Urinary bladder (tissue), 3 donors: ENCODE measurements at regions not wholly inside any gene's neighbourhood (a gene's known extent, or its start where the extent isn't known, plus 50 kb on each side); places are given as distances from the start of the nearest gene placed in this dataset.
"Not testable (repeated sequence)": the region's sequence is repeated elsewhere in the genome, so short reads cannot be mapped to it uniquely, and the experiment has no call there.

ENCODE experiments used
- DNase-seq: peaks from one replicate; pipeline ENCODE4 v3.0.0-alpha.2; 2015; ENCODE audit errors: extremely low spot score
- H3K27ac ChIP-seq: one replicate; pipeline ENCODE4 v1.5.1; 2013; ENCODE audit warnings: low read depth, mild to moderate bottlenecking, moderate library complexity
- H3K36me3 ChIP-seq: one replicate; pipeline ENCODE4 v1.6.1; 2013; ENCODE audit warnings: mild to moderate bottlenecking, moderate library complexity; ENCODE audit not compliant: insufficient read depth
- H3K4me1 ChIP-seq: one replicate; pipeline ENCODE4 v1.6.1; 2013; ENCODE audit warnings: mild to moderate bottlenecking, moderate library complexity; ENCODE audit not compliant: insufficient read depth
- H3K4me3 ChIP-seq: one replicate; pipeline ENCODE4 v1.5.1; 2013; ENCODE audit warnings: low read depth, low read length
- WGBS: extraction: QIAGEN DNeasy Blood & Tissue Kit; methylation state at CpG from one replicate; pipeline ENCODE4 v1.1.7; 2013; 5-methylcytosine and 5-hydroxymethylcytosine counted together
- donor health status: healthy with polysubstance abuse.
- donor health status: healthy.

- DNase-seq, H3K4me1 ChIP-seq, H3K4me3 ChIP-seq, H3K27ac ChIP-seq, H3K36me3 ChIP-seq: not testable (repeated sequence)
- 46% methylated on average over 6 of the region's 6 CpGs for WGBS
Measured at GRCh38 chr1:100820195-100820594, 74.4 kb downstream of the EXTL2 start.

- not testable (repeated sequence) for H3K4me3 ChIP-seq, H3K27ac ChIP-seq, H3K4me1 ChIP-seq, DNase-seq, H3K36me3 ChIP-seq
- WGBS = 94% methylated on average over 2 of the region's 2 CpGs
Measured at GRCh38 chr1:100821919-100822318, 72.7 kb downstream of the EXTL2 start.
